DMS 273 (cell line): ENCODE measurements at regions not wholly inside any gene's neighbourhood (a gene's known extent, or its start where the extent isn't known, plus 50 kb on each side); places are given as distances from the start of the nearest gene placed in this dataset.

ENCODE experiments used
- DNase-seq: peaks from one replicate; lab custom pipeline; 2025; ENCODE audit not compliant: unreplicated experiment; lab: John Stamatoyannopoulos, UW

- DNase-seq = peak; percentile 22
These were observed 290.6 kb upstream of the CCL2 start for GRCh38 chr17:33964344-33964979.

- no peak for DNase-seq
These were observed 288.6 kb upstream of the CCL2 start for GRCh38 chr17:33966410-33967059.

GRCh38 chr17:33967608-33968349 is 287.3 kb upstream of the CCL2 start:
- no peak for DNase-seq

GRCh38 chr17:33968350-33969044 is 286.6 kb upstream of the CCL2 start:
- DNase-seq = peak; percentile 96

- peak; percentile 26 for DNase-seq
These were observed 284.8 kb upstream of the CCL2 start for GRCh38 chr17:33970279-33970678.

GRCh38 chr17:33972763-33973162 is 282.3 kb upstream of the CCL2 start:
- no peak for DNase-seq

- DNase-seq = no peak
These were observed 281.6 kb upstream of the CCL2 start for GRCh38 chr17:33973491-33973890.

- no peak for DNase-seq
These were observed 280.8 kb upstream of the CCL2 start for GRCh38 chr17:33974276-33974675.

GRCh38 chr17:33976831-33977230 is 278.3 kb upstream of the CCL2 start:
- DNase-seq = no peak

GRCh38 chr17:33977729-33978514 is 277.2 kb upstream of the CCL2 start:
- DNase-seq = no peak

- DNase-seq = no peak
These were observed 276.2 kb upstream of the CCL2 start for GRCh38 chr17:33978889-33979288.

- DNase-seq = no peak
These were observed 274.9 kb upstream of the CCL2 start for GRCh38 chr17:33980193-33980592.

- peak; percentile 66 for DNase-seq
These were observed 273.1 kb upstream of the CCL2 start for GRCh38 chr17:33981711-33982601.

GRCh38 chr17:33982909-33983308 is 272.2 kb upstream of the CCL2 start:
- no peak for DNase-seq

GRCh38 chr17:33983824-33984574 is 271.1 kb upstream of the CCL2 start:
- peak; percentile 35 for DNase-seq

- peak; percentile 14 for DNase-seq
These were observed 269.0 kb upstream of the CCL2 start for GRCh38 chr17:33986088-33986487.

- no peak for DNase-seq
These were observed 268.5 kb upstream of the CCL2 start for GRCh38 chr17:33986566-33986965.

GRCh38 chr17:33987162-33987561 is 267.9 kb upstream of the CCL2 start:
- DNase-seq = peak; percentile 58
